GM23338 (cell line): ENCODE measurements at regions not wholly inside any gene's neighbourhood (a gene's known extent, or its start where the extent isn't known, plus 50 kb on each side); places are given as distances from the start of the nearest gene placed in this dataset.

ENCODE experiments used
- ATAC-seq: fragments of 200-7000 bp; cut with Tn5 transposase; 3 replicates; pipeline ENCODE4 v1.9.1; 2020
- DNase-seq: peaks from one replicate; pipeline ENCODE4 v3.0.0-alpha.2; 2015; ENCODE audit warnings: low spot score
- H2AFZ ChIP-seq: fragments of 200-600 bp; sonication (generic); 2 replicates; pipeline ENCODE4 v1.8.0; 2016; ENCODE audit warnings: antibody characterized with exemption, mild to moderate bottlenecking, moderate library complexity
- H3F3A ChIP-seq: fragments of 200-600 bp; sonication (generic); replicated peaks from 2 replicates; pipeline ENCODE4 v1.8.0; 2017; ENCODE audit warnings: antibody characterized with exemption, mixed run types, low read depth
- H3K27ac ChIP-seq: fragments of 200-600 bp; sonication (generic); 2 replicates; pipeline ENCODE4 v1.6.1; 2016; ENCODE audit warnings: low read depth
- H3K27me3 ChIP-seq: fragments of 200-600 bp; sonication (generic); 2 replicates; pipeline ENCODE4 v1.8.0; 2016; ENCODE audit warnings: mild to moderate bottlenecking, mixed run types, moderate library complexity; ENCODE audit not compliant: insufficient read depth
- H3K36me3 ChIP-seq: fragments of 200-600 bp; sonication (generic); 2 replicates; pipeline ENCODE4 v1.8.0; 2016; ENCODE audit warnings: mild to moderate bottlenecking; ENCODE audit not compliant: insufficient read depth
- H3K4me1 ChIP-seq: fragments of 200-600 bp; sonication (generic); 2 replicates; pipeline ENCODE4 v1.8.0; 2016; ENCODE audit warnings: mild to moderate bottlenecking, moderate library complexity; ENCODE audit not compliant: insufficient read depth
- H3K4me2 ChIP-seq: fragments of 200-600 bp; sonication (generic); 2 replicates; pipeline ENCODE4 v1.7.1; 2017; ENCODE audit warnings: mixed run types
- H3K4me3 ChIP-seq: fragments of 200-600 bp; sonication (generic); 2 replicates; pipeline ENCODE4 v1.6.1; 2016; ENCODE audit warnings: mixed run types
- H3K79me2 ChIP-seq: fragments of 200-600 bp; sonication (generic); replicated peaks from 2 replicates; pipeline ENCODE4 v1.8.0; 2017; ENCODE audit warnings: mild to moderate bottlenecking; ENCODE audit not compliant: insufficient read depth
- H3K9me2 ChIP-seq: fragments of 200-600 bp; sonication (generic); 2 replicates; pipeline ENCODE4 v1.8.0; 2017; ENCODE audit not compliant: insufficient read depth
- H4K20me1 ChIP-seq: fragments of 200-600 bp; sonication (generic); replicated peaks from 2 replicates; pipeline ENCODE4 v1.8.0; 2017; ENCODE audit warnings: mild to moderate bottlenecking; ENCODE audit not compliant: insufficient read depth
- H3K27ac Mint-ChIP-seq: 2 replicates; pipeline ENCODE4 v1.8.0; 2020; ENCODE audit warnings: inconsistent platforms, mild to moderate bottlenecking, moderate library complexity, mixed read lengths
- H3K27me3 Mint-ChIP-seq: 3 replicates; pipeline ENCODE4 v1.8.0; 2022; ENCODE audit warnings: low read depth, mild to moderate bottlenecking, moderate library complexity, mixed read lengths, inconsistent platforms; ENCODE audit not compliant: insufficient read depth, poor library complexity
- H3K36me3 Mint-ChIP-seq: 3 replicates; pipeline ENCODE4 v1.8.0; 2021; ENCODE audit warnings: low read depth, mild to moderate bottlenecking, inconsistent platforms, moderate library complexity, mixed read lengths
- H3K4me1 Mint-ChIP-seq: 3 replicates; pipeline ENCODE4 v1.8.0; 2020; ENCODE audit warnings: mild to moderate bottlenecking, inconsistent platforms, mixed read lengths
- H3K4me3 Mint-ChIP-seq: 3 replicates; pipeline ENCODE4 v1.8.0; 2021; ENCODE audit warnings: moderate library complexity, mild to moderate bottlenecking, inconsistent platforms, mixed read lengths
- H3K9me3 Mint-ChIP-seq: 3 replicates; pipeline ENCODE4 v1.8.0; 2020; ENCODE audit warnings: moderate library complexity, mild to moderate bottlenecking, inconsistent platforms, mixed read lengths
- CREB1 ChIP-seq: fragments of 250-450 bp; sonication (Bioruptor Pico); IDR thresholded peaks from 2 replicates; pipeline ENCODE4 v1.5.0; 2020; ENCODE audit warnings: low read depth, mild to moderate bottlenecking, moderate library complexity
- EZH2 ChIP-seq: fragments of 200-600 bp; sonication (generic); IDR thresholded peaks from one replicate; pipeline ENCODE4 v1.8.0; 2017; ENCODE audit warnings: antibody characterized with exemption, mild to moderate bottlenecking, low read depth; ENCODE audit not compliant: unreplicated experiment
- EZH2phosphoT487 ChIP-seq: fragments of 200-600 bp; sonication (generic); IDR thresholded peaks from one replicate; pipeline ENCODE4 v1.8.1; 2018; ENCODE audit warnings: antibody characterized with exemption; ENCODE audit not compliant: unreplicated experiment
- NANOG ChIP-seq: IDR thresholded peaks from 2 replicates; pipeline ENCODE4 v1.6.1; 2016; ENCODE audit warnings: antibody characterized with exemption, borderline replicate concordance
- POLR2AphosphoS5 ChIP-seq: IDR thresholded peaks from 2 replicates; pipeline ENCODE4 v1.6.1; 2016; ENCODE audit warnings: antibody characterized with exemption, low read depth
- STAT1 ChIP-seq: IDR thresholded peaks from one replicate; pipeline ENCODE4 v1.6.1; 2016; ENCODE audit warnings: antibody characterized with exemption; ENCODE audit not compliant: unreplicated experiment
- ZNF114 ChIP-seq: fragments of 250-450 bp; sonication (Bioruptor Pico); IDR thresholded peaks from 2 replicates; pipeline ENCODE4 v1.5.0; 2020; ENCODE audit warnings: mild to moderate bottlenecking, moderate library complexity
- ZNF331 ChIP-seq: fragments of 250-450 bp; sonication (Bioruptor Pico); IDR thresholded peaks from 2 replicates; pipeline ENCODE4 v1.5.0; 2020; ENCODE audit warnings: low read depth, mild to moderate bottlenecking, moderate library complexity
- TF ChIP-seq, protein P1 (sequence below): fragments of 250-450 bp; sonication (Bioruptor Pico); IDR thresholded peaks from 2 replicates; pipeline ENCODE4 v1.5.0; 2020; ENCODE audit warnings: mild to moderate bottlenecking, moderate library complexity
- TF ChIP-seq, protein P2 (sequence below): IDR thresholded peaks from 2 replicates; pipeline ENCODE4 v1.6.1; 2016; ENCODE audit warnings: antibody characterized with exemption

DNA sequence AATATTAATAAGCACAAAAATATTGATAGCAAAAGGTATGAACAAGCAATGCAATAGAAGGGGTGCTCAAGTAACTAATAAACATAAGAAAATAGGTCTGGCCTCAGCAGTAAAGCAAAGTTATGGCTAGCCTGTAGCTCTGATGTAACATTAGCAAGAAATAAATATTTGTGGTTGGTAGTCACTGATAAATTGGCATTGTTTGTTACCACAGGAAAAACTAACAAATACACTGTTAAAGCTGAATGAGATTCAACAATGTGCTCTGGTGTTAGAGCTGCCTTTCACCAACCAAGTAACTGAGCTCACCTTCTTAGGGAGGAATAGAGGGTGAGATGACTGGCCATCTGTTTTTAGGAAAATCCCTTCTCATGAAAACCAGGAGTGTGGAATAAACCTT is 71.4 kb downstream of the AREG start (continued):
- TF ChIP-seq, protein P1, sequence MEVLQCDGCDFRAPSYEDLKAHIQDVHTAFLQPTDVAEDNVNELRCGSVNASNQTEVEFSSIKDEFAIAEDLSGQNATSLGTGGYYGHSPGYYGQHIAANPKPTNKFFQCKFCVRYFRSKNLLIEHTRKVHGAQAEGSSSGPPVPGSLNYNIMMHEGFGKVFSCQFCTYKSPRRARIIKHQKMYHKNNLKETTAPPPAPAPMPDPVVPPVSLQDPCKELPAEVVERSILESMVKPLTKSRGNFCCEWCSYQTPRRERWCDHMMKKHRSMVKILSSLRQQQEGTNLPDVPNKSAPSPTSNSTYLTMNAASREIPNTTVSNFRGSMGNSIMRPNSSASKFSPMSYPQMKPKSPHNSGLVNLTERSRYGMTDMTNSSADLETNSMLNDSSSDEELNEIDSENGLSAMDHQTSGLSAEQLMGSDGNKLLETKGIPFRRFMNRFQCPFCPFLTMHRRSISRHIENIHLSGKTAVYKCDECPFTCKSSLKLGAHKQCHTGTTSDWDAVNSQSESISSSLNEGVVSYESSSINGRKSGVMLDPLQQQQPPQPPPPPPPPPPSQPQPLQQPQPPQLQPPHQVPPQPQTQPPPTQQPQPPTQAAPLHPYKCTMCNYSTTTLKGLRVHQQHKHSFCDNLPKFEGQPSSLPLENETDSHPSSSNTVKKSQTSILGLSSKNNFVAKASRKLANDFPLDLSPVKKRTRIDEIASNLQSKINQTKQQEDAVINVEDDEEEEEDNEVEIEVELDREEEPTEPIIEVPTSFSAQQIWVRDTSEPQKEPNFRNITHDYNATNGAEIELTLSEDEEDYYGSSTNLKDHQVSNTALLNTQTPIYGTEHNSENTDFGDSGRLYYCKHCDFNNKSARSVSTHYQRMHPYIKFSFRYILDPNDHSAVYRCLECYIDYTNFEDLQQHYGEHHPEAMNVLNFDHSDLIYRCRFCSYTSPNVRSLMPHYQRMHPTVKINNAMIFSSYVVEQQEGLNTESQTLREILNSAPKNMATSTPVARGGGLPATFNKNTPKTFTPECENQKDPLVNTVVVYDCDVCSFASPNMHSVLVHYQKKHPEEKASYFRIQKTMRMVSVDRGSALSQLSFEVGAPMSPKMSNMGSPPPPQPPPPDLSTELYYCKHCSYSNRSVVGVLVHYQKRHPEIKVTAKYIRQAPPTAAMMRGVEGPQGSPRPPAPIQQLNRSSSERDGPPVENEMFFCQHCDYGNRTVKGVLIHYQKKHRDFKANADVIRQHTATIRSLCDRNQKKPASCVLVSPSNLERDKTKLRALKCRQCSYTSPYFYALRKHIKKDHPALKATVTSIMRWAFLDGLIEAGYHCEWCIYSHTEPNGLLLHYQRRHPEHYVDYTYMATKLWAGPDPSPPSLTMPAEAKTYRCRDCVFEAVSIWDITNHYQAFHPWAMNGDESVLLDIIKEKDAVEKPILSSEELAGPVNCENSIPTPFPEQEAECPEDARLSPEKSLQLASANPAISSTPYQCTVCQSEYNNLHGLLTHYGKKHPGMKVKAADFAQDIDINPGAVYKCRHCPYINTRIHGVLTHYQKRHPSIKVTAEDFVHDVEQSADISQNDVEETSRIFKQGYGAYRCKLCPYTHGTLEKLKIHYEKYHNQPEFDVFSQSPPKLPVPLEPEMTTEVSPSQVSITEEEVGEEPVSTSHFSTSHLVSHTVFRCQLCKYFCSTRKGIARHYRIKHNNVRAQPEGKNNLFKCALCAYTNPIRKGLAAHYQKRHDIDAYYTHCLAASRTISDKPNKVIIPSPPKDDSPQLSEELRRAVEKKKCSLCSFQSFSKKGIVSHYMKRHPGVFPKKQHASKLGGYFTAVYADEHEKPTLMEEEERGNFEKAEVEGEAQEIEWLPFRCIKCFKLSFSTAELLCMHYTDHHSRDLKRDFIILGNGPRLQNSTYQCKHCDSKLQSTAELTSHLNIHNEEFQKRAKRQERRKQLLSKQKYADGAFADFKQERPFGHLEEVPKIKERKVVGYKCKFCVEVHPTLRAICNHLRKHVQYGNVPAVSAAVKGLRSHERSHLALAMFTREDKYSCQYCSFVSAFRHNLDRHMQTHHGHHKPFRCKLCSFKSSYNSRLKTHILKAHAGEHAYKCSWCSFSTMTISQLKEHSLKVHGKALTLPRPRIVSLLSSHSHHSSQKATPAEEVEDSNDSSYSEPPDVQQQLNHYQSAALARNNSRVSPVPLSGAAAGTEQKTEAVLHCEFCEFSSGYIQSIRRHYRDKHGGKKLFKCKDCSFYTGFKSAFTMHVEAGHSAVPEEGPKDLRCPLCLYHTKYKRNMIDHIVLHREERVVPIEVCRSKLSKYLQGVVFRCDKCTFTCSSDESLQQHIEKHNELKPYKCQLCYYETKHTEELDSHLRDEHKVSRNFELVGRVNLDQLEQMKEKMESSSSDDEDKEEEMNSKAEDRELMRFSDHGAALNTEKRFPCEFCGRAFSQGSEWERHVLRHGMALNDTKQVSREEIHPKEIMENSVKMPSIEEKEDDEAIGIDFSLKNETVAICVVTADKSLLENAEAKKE (CRISPR knock-in tag) = no peak
- no peak for TF ChIP-seq POLR2AphosphoS5
- TF ChIP-seq STAT1 = no peak

DNA sequence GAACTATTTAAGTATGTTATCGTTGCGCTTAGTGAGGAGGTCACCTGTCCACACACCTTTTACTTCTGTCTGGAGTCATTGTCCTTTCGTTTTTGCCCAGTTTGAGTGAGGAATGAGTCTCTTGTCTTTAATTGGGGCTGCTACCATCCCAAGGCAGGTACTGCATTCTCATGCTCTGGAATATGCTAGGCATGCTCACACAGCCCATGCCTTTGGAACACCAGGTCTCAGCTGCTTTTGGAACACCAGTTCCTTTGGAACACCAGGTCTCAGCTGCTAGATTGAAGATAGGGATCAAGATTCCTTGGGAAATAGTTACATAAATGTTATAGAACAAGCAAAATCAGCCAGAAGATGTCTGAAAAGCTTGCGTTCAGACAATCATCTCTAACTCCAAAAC is 73.1 kb downstream of the AREG start:
- H3K27me3 Mint-ChIP-seq = peaks cover 3% of the 10 kb centered on the region
- no peak overlapping the region for H3K4me3 ChIP-seq
- H3K4me3 Mint-ChIP-seq = no peak overlapping the region
- no peaks in the 10 kb centered on the region for H3K36me3 ChIP-seq
- H3K4me1 ChIP-seq = no peaks in the 10 kb centered on the region
- H3K4me1 Mint-ChIP-seq = no peaks in the 10 kb centered on the region
- H3F3A ChIP-seq = no peaks in the 10 kb centered on the region
- H2AFZ ChIP-seq = no peak overlapping the region
- H3K27me3 ChIP-seq = no peaks in the 10 kb centered on the region
- no peaks in the 10 kb centered on the region for H3K9me3 Mint-ChIP-seq
- H3K27ac Mint-ChIP-seq = no peak overlapping the region
- H3K4me2 ChIP-seq = no peak overlapping the region
- H3K36me3 Mint-ChIP-seq = no peaks in the 10 kb centered on the region
- no peaks in the 10 kb centered on the region for H3K9me2 ChIP-seq
- ATAC-seq (no peak), DNase-seq (no peak)
- H3K79me2 ChIP-seq = no peaks in the 10 kb centered on the region
- H4K20me1 ChIP-seq = no peaks in the 10 kb centered on the region
- H3K27ac ChIP-seq = no peak overlapping the region
- TF ChIP-seq POLR2AphosphoS5 = no peak
- TF ChIP-seq EZH2 = no peak
- TF ChIP-seq, protein P2, sequence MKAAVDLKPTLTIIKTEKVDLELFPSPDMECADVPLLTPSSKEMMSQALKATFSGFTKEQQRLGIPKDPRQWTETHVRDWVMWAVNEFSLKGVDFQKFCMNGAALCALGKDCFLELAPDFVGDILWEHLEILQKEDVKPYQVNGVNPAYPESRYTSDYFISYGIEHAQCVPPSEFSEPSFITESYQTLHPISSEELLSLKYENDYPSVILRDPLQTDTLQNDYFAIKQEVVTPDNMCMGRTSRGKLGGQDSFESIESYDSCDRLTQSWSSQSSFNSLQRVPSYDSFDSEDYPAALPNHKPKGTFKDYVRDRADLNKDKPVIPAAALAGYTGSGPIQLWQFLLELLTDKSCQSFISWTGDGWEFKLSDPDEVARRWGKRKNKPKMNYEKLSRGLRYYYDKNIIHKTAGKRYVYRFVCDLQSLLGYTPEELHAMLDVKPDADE = no peak
- TF ChIP-seq, protein P1 (CRISPR knock-in tag) = no peak
- no peak for TF ChIP-seq STAT1
- TF ChIP-seq NANOG = no peak
- no peak for TF ChIP-seq EZH2phosphoT487
- TF ChIP-seq CREB1 (CRISPR knock-in tag) = no peak
- TF ChIP-seq ZNF331 = no peak
- TF ChIP-seq ZNF114 = no peak
